ENCODE measurements at regions not wholly inside any gene's neighbourhood (a gene's known extent, or its start where the extent isn't known, plus 50 kb on each side); places are given as distances from the start of the nearest gene placed in this dataset.

- Histone ChIP-seq H2AFZ (ENCODE audit: insufficient read depth, low read depth, low read length, poor library complexity, severe bottlenecking) (no peak overlapping the region), H3K4me2 (replicated peaks; ENCODE audit: extremely low read depth, low read length, poor library complexity, severe bottlenecking) (no peak overlapping the region), H3K79me2 (ENCODE audit: insufficient read depth, low read length) (no peaks in the 10 kb centered on the region), H3K27me3 (ENCODE audit: control insufficient read depth in 2 of 2, insufficient read depth in 2 of 2, low read length in 2 of 2) (no peaks in the 10 kb centered on the region), H3K9me3 (replicated peaks in 1 of 2; ENCODE audit: control insufficient read depth in 1 of 2, insufficient read depth in 1 of 2, low read length in 2 of 2) (no peaks in the 10 kb centered on the region), H3K9ac (ENCODE audit: insufficient read depth, low read length, poor library complexity, severe bottlenecking) (no peak overlapping the region), H4K20me1 (ENCODE audit: insufficient read depth, low read length) (no peaks in the 10 kb centered on the region), H3K4me1 (ENCODE audit: control insufficient read depth in 1 of 2, insufficient read depth in 2 of 2, low read length in 2 of 2) (peaks cover 69 to 77% of the 10 kb centered on the region in 2 donors), H3K36me3 (replicated peaks in 1 of 2; ENCODE audit: control insufficient read depth in 1 of 2, insufficient read depth in 2 of 2, low read length in 2 of 2) (no peaks in the 10 kb centered on the region), H3K4me3 (replicated peaks in 1 of 3; ENCODE audit: low read depth in 2 of 3, low read length in 3 of 3) (peak overlapping the region in 1 of 3 experiments; percentile 0), H3K27ac (ENCODE audit: low read depth in 1 of 2, low read length in 2 of 2) (peak overlapping the region in 1 of 2 donors; percentile 88)
- intact Hi-C loops (cut with micrococcal nuclease): loop anchor here in 1 of 2 donors (5.0 to 10.0 kb wide), 2 partner anchors 185 to 388 kb away; partner anchors contain the start of gene KLF4
- H3K4me1 Mint-ChIP-seq: peaks cover 79% of the 10 kb centered on the region
- H3K27me3 Mint-ChIP-seq (ENCODE audit: low read depth in 3 of 3): peaks cover 0 to 2% (median 0%) of the 10 kb centered on the region in 3 donors
- peaks cover 0 to 4% (median 0%) of the 10 kb centered on the region in 7 donors for H3K9me3 Mint-ChIP-seq
- TF ChIP-seq CTCF (IDR thresholded peaks at IDR 0.05): no peak
- no CpG with 5 or more reads among the region's 3 CpGs for WGBS (ENCODE audit: insufficient coverage)
- no peak for DNase-seq
- H3K36me3 Mint-ChIP-seq: no peaks in the 10 kb centered on the region
- H3K4me3 Mint-ChIP-seq: no peak overlapping the region
- H3K27ac Mint-ChIP-seq: peak overlapping the region in 2 of 7 donors; percentile 7 to 9
These were observed 383.1 kb upstream of the KLF4 start for GRCh38 chr9:107872457-107873192.

GRCh38 chr9:107870927-107871680 is 381.5 kb upstream of the KLF4 start:
- Mint-ChIP-seq H3K4me1 (peaks cover 81% of the 10 kb centered on the region), H3K9me3 (peaks cover 0 to 4% (median 0%) of the 10 kb centered on the region in 7 donors), H3K27ac (peak overlapping the region in 5 of 7 donors; percentile 49 to 90 (median 62)), H3K4me3 (no peak overlapping the region), H3K27me3 (ENCODE audit: low read depth in 3 of 3) (peaks cover 0 to 2% (median 0%) of the 10 kb centered on the region in 3 donors), H3K36me3 (no peaks in the 10 kb centered on the region)
- H3K4me3 ChIP-seq (replicated peaks in 1 of 3; ENCODE audit: low read depth in 2 of 3, low read length in 3 of 3): no peak overlapping the region
- no peak overlapping the region for H3K9ac ChIP-seq (ENCODE audit: insufficient read depth, low read length, poor library complexity, severe bottlenecking)
- H3K4me1 ChIP-seq (ENCODE audit: control insufficient read depth in 1 of 2, insufficient read depth in 2 of 2, low read length in 2 of 2): peaks cover 75 to 86% of the 10 kb centered on the region in 2 donors
- no CpG with 5 or more reads among the region's 3 CpGs for WGBS (ENCODE audit: insufficient coverage)
- DNase-seq: no peak
- H3K4me2 ChIP-seq (replicated peaks; ENCODE audit: extremely low read depth, low read length, poor library complexity, severe bottlenecking): no peak overlapping the region
- H3K79me2 ChIP-seq (ENCODE audit: insufficient read depth, low read length): no peaks in the 10 kb centered on the region
- no peak overlapping the region for H2AFZ ChIP-seq (ENCODE audit: insufficient read depth, low read depth, low read length, poor library complexity, severe bottlenecking)
- intact Hi-C loops (cut with micrococcal nuclease): loop anchor here in 1 of 2 donors (5.0 to 10.0 kb wide), 2 partner anchors 186 to 386 kb away; partner anchors contain the start of gene KLF4
- no peaks in the 10 kb centered on the region for H4K20me1 ChIP-seq (ENCODE audit: insufficient read depth, low read length)
- no peak for TF ChIP-seq CTCF (IDR thresholded peaks at IDR 0.05)
- no peaks in the 10 kb centered on the region for H3K27me3 ChIP-seq (ENCODE audit: control insufficient read depth in 2 of 2, insufficient read depth in 2 of 2, low read length in 2 of 2)
- H3K27ac ChIP-seq (ENCODE audit: low read depth in 1 of 2, low read length in 2 of 2): no peak overlapping the region
- no peaks in the 10 kb centered on the region for H3K9me3 ChIP-seq (replicated peaks in 1 of 2; ENCODE audit: control insufficient read depth in 1 of 2, insufficient read depth in 1 of 2, low read length in 2 of 2)
- H3K36me3 ChIP-seq (replicated peaks in 1 of 2; ENCODE audit: control insufficient read depth in 1 of 2, insufficient read depth in 2 of 2, low read length in 2 of 2): no peaks in the 10 kb centered on the region

All from CD14-positive monocyte (primary cell).